HG02840 (cell line): ENCODE measurements at regions not wholly inside any gene's neighbourhood (a gene's known extent, or its start where the extent isn't known, plus 50 kb on each side); places are given as distances from the start of the nearest gene placed in this dataset.
"Not testable (repeated sequence)": the region's sequence is repeated elsewhere in the genome, so short reads cannot be mapped to it uniquely, and the experiment has no call there.

Source experiments
- ATAC-seq: cut with Tn5 transposase; IDR thresholded peaks from one replicate; pipeline ENCODE4 v1.9.1; 2021; ENCODE audit warnings: mild to moderate bottlenecking, moderate library complexity, moderate number of reproducible peaks; ENCODE audit not compliant: unreplicated experiment, low FRiP score

DNA sequence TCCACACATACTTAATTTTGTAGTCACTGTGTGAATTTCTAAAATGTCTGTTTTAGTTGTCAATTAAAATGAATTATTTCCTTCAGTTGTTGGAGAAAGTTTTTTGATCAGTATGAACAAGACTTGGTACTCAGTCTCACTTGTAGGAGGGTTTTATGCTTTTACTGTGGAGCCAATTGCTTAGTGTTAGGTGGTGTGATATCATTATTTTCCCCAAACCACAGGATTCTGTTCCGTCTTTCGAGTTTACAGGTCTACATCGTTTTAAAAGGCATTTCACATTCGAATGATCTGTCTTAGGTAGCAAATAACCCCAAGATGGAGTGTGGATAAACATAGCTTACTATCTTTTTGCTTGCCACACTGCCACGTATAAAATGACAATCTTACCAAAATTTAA lies 803.1 kb downstream of the SATB2 start:
- ATAC-seq = no peak

DNA sequence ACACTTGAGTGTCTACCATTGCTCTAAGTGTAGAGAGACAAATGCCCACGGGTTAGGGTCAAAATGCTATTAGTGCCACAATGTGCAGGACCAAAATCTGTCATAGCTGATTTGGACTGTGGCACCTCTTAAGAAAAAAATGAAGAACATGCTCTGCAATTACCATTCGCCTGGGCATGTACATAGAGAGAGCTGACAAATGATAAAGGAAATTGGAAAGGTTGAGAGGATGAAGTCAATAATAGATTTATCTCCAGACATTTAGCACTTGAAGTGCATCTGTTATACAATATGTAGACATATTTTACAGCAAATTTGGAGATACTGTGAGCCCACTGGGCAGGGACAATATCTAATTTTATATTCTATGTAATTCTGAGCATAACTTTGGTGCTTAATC lies 804.4 kb downstream of the SATB2 start:
- no peak for ATAC-seq

DNA sequence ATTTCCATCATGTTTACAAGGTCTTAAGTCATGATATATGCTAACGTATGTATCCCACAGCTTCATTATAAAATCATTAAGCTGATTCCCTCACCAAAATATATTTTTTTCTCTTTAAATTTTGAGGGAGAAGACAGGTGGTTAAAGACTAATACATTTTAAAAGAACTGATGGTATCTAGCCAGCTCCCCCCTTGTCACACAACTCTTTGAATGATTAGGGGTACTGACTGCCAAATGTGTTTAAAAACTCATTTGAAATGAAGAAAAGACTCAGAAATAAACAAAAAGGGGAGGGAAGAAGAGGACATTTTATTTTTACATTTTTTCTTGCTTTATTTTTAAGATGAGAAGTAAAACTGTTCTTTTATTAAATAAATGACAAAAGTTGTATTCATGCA lies 805.3 kb downstream of the SATB2 start:
- no peak for ATAC-seq

DNA sequence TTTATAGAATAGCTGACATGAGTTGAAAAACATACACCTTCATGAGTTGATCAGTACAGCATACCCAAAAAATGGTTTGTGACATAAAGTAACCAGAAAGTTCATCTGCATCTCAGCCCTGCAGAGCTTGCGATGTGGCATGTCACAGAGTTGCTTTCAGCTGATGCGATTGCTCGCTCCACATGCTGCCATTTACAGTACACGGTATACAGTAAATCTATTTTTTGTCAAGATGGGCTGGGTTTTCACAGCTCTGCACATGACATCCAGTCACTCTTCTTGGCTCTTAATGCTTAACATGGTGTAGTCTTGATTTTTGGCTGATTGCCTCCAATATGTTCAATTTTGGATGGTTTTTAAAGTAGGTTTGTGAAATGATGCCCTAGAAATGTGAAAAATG lies 811.9 kb downstream of the SATB2 start:
- no peak for ATAC-seq

DNA sequence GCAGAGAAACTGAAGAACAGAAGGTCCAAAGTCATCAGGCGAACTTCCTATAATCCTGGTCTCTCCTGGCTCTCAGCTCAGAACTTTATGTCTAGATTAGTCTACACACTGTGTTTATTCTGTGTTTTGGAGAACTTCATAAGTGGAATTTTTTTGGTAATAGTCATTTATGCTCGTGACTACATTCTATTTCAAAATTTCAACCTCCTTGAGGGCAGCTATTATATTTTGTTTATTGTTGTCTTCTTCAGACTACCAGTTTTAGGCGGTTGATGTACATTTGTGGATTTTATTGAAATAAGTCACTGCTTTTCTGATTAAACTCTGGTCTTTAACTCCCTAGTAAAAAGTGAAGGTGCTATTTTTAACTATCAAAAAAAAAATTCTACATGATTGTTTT lies 816.6 kb downstream of the SATB2 start:
- ATAC-seq = no peak

DNA sequence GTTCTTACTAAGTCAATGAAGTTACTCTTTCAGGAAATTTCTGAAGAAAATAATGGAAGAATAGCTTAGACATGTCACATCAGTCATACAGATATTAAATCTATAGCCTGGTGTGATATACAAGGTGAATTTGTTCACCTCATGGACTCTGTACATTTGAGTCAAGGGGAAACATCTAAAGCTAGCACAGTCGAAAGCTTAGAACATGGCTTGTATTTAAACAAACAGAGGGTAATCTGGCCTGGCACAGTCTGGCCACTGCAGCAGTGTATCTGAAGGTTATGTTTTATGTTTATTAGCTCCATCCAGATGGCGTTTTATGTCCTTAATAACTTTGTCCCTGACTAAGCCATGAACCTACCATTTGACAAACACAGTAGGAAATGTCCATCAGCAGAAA lies 817.3 kb downstream of the SATB2 start:
- ATAC-seq = no peak

DNA sequence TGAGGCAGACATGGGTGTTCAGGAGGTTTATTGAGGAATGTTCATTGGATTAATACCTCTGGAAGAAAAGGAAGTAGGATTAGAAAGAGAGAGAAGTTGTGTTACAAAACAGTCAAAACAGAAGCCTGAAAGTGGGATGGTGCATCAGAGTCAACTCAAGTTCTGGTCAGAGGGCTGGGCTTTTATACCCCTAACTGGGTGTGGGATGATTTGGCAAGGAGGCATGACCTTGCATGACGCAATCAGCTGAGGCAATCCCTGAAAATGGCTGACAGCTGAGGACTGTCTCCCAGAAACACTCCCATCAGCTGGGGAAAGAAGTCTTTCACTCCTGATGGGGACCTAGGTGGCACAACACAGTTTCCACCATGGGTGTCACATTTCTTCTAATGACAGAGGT lies 818.2 kb downstream of the SATB2 start:
- ATAC-seq = no peak

DNA sequence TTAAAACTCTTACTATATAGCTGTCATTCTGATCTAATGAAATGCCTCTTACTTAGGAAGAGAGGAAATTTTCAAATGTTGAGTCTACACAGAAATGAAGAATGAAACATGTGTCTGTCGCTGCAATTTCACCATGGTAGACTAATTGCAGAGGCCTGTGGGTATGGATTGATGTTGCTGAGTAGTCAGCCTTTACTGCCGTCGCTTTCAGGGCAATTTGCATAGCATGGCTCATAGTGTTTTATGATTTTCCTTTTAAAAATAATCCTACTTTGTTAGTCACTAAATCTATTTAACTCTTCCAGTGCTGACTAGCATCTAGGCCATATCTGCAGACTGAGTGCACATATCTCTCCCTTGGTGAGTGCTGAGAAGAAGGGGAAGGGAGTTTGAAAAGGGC lies 819.2 kb downstream of the SATB2 start:
- ATAC-seq = no peak

DNA sequence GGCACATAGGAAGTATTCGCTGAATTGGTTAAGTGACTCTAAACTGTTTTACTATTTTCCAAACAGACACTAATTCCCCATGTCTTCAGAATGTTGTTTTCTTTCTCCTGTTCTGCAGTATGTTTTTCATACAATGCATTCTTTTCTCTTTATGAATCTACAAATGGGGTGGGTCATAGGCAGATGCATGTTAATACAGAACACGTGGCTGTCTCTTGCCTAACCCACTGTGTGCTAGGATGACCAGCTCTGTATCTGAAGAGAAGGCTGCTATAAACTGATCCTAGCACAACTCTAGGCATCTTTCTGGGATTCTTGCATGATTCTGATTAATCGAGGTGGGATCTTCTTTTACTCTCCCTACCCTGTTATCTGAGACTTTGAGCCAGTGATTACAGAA lies 826.0 kb downstream of the PLCL1 start:
- no peak for ATAC-seq

DNA sequence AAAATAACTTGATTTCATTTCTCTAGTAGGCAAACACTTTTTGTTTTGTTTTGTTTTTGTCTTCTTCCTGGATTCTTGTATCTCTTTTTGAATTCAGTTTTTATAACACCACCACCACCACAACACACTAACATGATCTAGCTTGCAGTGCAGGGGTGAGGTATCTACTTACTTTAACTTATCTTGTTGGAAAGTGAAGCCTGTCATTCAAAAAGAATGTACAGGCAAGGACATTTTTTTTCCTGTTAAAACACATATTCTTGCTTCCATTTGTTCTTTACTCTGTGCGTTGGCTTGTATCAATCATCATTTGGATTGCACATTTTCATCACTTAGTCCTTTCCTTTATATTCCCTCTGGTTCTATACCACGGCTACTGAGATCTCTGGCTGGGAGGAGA lies 824.2 kb downstream of the PLCL1 start:
- ATAC-seq = no peak

DNA sequence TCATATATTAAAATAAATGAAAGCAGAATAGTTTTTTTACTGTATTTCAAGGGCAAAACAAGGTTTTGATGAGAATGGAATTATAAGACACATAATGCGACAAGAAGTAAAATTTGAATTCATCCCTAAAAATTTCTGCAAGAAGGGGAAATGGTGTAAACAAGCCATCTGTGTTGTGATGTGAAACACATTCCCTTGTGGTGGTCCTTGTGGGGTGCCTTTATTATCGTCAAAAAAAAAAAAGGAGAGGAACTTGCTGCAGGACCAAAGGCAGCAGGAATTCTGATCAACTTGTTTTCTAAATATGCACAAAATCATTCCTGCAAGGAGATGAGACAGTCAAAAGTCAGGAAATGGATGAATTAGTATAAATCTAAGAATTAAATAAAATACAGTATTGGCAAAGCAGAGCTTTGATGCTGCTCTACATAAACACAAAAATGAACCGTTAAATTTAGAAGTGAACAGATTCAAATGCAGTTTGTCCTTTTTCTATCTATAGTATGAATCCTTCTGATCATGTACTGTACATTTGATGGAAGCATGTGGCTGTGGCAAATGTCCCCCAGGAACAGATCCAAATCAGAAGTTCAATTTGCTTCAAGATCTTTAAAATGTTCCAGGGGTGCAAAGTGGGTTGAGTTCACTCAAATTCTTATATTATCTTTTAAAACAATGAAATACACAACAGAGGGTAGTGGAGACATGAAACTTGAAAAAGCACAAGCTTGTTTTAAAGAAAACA lies 818.8 kb downstream of the PLCL1 start:
- ATAC-seq = no peak

DNA sequence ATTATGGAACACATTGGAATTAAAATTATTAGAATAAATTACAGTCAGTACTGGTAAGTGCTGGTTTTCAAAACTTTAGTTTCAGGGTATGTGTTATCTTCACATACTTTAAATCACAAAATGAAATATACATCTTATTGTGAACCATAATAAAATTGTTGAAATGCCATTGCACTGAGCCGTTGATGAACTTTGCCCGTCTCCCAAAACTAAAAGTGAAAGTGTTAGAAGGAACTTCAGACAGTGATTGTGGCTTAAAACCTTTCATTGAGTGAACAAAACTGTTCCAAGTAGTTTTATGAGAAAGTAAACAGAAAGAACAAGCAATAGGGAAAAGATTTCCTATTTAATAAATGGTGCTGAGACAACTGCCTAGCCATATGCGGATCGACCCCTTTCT lies 811.6 kb downstream of the PLCL1 start:
- no peak for ATAC-seq

DNA sequence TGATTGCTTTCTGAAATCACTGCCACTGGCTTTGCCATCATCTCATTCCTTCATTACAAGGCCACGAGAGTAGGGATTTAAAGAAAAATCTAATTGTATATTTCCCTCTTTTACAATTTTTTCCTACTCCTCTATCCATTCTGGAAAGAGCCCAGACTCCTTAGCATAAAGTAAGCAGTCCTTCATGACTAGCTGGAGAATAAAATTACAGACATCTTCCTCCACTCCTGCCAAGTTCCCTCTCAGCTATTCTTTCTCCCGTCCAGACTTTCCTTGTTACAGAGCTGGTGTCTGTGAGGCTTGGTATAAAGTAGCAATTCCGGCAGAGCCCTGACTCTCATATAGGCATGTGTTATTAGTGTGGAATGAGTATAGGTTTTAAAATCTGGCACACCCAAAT lies 806.8 kb downstream of the PLCL1 start:
- no peak for ATAC-seq

DNA sequence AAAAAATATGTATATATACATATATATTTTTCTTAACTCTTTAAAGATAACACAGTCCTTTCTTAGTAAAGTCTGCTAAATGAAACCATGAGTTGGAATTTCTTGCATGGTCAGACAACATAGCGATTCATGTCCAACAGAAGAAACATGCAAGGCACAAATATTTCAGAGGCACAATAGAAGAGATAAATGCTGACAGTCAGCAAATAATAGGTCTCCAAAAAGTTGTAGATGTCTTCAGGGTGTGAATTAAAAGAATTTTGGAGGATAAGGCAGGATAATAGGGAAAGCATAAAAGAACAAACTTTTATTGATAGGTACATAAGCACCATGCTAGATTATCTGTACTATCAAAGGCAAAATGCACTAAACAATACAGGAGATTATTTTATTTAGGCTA lies 800.2 kb downstream of the PLCL1 start:
- no peak for ATAC-seq

DNA sequence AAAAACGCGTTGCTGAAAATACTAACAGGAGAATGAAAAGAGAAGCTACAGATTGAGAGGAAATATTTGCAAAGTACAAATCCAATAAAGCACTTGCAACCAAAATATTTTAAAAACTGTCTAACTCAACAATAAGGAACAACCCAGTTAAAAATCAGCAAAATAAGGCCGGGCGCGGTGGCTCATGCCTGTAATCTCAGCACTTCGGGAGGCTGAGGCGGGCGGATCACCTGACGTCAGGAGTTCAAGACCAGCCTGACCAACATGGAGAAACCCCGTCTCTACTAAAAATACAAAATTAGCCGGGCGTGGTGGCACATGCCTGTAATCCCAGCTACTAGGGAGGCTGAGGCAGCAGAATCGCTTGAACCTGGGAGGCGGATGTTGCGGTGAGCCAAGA lies 798.6 kb downstream of the PLCL1 start:
- ATAC-seq = not testable (repeated sequence)

DNA sequence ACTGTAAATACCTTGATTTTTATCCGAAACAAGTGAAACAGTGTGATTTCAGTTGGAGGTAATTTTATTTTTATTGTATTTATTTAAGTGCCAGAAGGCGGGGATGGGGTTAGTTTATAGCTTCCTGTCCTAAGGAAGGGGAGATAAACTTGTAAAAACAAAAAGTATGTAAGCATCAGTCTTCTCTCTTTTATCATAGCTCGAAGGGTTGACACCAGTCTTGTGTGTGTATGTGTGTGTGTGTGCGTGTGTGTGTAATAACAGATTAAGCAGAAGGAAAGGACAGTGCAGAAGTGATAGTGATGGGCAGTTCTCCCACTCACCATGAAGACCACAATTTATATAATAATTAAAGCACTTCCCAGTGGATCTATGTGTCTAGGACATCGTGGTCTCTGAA lies 793.3 kb downstream of the PLCL1 start:
- no peak for ATAC-seq

DNA sequence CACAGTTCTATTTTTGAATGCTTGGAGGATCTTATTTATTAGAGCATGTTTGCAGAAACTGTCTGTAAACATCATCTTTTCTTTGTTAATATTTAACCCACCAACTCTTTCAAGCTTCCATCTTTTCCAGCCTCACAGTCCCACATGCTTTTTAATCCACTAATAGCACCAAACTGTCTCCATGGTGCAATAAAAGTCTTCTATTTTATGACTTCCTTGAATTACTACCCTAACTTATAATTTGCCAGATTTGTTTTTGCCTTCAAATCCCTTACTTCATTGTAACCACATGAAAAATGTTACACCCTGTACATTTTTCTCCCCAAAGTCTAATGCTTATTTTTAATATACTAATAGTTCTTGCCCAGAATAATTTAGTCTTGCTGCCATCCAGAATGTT lies 792.6 kb downstream of the PLCL1 start:
- ATAC-seq = no peak

DNA sequence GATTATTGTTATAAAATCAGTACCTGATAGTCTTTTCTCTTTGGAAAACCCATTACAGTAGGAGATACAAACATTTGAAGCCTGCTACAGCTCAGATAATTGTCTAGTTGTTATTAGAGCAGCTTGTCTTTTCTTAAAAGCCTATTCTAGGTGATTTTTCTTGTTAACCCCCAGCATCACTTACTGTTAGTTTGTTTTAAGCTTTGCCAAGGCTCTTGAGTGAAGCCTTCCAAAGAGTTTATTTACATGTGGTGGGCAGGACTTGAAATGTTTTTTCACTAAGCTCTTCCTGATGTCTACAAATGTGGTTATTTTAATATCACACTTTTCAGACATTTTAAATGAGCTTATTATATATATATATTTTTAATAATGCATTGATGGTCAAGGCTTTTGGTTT lies 791.3 kb downstream of the PLCL1 start:
- ATAC-seq = no peak

DNA sequence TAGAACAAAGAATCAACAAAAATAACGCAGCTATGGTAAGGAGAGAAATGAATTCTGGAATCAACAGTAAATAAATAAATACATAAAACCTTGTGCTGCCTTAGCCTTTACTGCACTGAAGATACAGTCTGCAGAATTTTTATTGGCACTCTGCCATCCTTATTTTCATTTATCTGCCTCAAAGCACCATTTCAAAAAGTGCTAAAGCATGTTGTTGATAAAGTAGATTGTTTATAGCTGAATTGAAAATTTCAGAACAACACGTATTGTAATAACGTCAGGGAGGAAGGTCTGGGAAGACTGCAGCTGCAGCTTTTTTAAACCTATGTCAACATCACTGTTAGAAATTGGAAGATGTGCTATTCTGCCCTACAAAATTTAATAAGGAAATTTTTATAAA lies 787.2 kb downstream of the PLCL1 start:
- ATAC-seq = no peak

DNA sequence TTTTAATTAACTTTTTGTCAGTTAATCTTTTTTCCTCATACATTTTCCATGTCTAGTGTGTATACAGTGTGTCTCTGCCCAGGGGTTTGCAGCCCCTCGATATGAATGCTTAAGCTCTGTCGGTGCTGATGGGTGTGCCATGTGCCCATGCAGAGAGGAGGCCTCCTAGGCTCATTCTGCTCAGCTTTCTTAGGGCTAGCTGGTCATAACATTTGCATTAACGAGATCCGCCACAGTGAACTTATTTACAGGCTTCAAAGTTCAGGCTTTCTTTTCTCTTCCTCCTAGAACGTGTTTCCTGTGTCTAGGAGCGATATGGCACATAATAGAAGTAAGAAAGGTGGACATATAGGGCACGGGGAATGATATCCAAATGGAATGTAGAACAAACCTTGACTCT lies 783.3 kb downstream of the PLCL1 start:
- ATAC-seq = no peak

DNA sequence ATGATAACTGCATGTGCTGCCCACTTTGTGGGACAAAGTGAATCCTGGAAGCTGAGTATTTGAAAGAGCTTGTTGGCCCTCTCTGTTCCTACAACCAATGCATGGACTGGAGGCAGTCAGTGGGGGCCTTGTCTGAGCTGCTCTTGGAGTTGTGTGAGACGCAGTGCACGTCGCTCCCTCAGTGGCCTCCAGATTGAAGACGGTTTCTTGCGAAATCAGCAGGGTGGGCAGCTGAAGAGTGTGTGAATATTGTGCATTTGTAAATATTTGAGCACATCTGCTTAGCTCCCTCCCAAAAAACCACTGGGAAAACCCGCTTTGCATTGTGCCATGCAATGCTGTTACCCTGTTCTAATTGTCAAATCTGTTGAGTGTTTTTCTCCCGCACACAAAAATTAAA lies 782.8 kb downstream of the PLCL1 start:
- ATAC-seq = no peak

DNA sequence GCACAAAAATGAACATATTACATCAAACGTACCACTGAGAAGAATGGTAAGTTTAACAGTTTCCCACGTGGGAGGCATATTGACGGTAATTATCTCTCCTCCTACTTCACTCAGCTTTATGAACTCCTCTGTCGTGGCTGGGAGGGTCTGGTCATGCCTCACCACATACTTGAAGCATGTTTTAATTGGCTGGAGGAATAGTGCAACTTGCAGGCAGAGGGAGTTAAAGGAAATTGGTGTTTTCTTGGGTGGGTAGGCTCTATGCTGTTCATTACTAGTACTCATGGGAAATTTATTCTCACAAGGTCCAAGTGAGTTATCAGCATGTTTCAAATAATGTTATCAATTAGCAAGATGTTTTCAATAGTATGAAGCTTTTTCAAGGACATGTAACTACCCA lies 767.0 kb downstream of the PLCL1 start:
- no peak for ATAC-seq

DNA sequence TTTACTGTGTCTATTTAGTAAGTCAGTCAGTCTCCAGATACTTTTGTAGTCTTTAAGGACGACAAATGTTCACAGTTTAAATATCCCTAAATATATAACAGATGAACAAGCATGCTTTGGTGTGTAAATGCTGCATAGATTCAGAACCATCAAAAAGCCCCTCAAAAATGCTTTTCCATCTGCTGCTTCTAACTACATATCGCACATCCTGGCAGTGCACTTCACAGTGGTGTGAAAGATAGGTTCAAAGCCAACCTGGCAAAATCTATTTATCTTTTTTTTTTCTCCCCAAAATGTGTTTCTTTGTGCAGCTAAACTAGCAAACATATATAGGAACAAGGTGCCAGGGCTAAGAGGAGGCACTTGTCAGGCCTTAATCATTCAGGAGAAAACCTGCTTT lies 753.8 kb downstream of the PLCL1 start:
- ATAC-seq = no peak
